PC-3 (cell line): ENCODE measurements at regions not wholly inside any gene's neighbourhood (a gene's known extent, or its start where the extent isn't known, plus 50 kb on each side); places are given as distances from the start of the nearest gene placed in this dataset.

Experiments used
- EZH2 ChIP-seq: fragments of 300-600 bp; sonication (generic); IDR thresholded peaks from one replicate; pipeline ENCODE4 v1.6.1; 2017; ENCODE audit warnings: antibody characterized with exemption, mild to moderate bottlenecking, low read length; ENCODE audit not compliant: unreplicated experiment
- TF ChIP-seq, protein P1 (sequence below): fragments of 300-600 bp; sonication (generic); conservative IDR thresholded peaks from 2 replicates; pipeline ENCODE4 v1.5.1; 2017; ENCODE audit warnings: antibody characterized with exemption, low read depth, mild to moderate bottlenecking, low read length

GRCh38 chr6:170097505-170098427 lies 193.1 kb downstream of the DLL1 start:
- TF ChIP-seq, protein P1, sequence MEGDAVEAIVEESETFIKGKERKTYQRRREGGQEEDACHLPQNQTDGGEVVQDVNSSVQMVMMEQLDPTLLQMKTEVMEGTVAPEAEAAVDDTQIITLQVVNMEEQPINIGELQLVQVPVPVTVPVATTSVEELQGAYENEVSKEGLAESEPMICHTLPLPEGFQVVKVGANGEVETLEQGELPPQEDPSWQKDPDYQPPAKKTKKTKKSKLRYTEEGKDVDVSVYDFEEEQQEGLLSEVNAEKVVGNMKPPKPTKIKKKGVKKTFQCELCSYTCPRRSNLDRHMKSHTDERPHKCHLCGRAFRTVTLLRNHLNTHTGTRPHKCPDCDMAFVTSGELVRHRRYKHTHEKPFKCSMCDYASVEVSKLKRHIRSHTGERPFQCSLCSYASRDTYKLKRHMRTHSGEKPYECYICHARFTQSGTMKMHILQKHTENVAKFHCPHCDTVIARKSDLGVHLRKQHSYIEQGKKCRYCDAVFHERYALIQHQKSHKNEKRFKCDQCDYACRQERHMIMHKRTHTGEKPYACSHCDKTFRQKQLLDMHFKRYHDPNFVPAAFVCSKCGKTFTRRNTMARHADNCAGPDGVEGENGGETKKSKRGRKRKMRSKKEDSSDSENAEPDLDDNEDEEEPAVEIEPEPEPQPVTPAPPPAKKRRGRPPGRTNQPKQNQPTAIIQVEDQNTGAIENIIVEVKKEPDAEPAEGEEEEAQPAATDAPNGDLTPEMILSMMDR, result no peak
- no peak for TF ChIP-seq EZH2
